DND-41 (cell line): ENCODE measurements at regions not wholly inside any gene's neighbourhood (a gene's known extent, or its start where the extent isn't known, plus 50 kb on each side); places are given as distances from the start of the nearest gene placed in this dataset.

Source experiments
- CTCF ChIP-seq: IDR thresholded peaks from 2 replicates; pipeline ENCODE4 v1.5.1; 2012; ENCODE audit warnings: borderline replicate concordance, low read length, moderate library complexity, mild to moderate bottlenecking; ENCODE audit not compliant: poor library complexity, severe bottlenecking; ENCODE audit errors: extremely low read depth
- EZH2 ChIP-seq: IDR thresholded peaks from 3 replicates; pipeline ENCODE4 v1.6.1; 2012; ENCODE audit warnings: borderline replicate concordance, low read depth, mild to moderate bottlenecking, moderate library complexity, low read length, inconsistent platforms; ENCODE audit not compliant: severe bottlenecking

- TF ChIP-seq EZH2 (no peak), CTCF (no peak)
Measured at GRCh38 chr1:98331243-98331642, 330.3 kb upstream of the SNX7 start.
